Astrocyte of the hippocampus (primary cell): ENCODE measurements at regions not wholly inside any gene's neighbourhood (a gene's known extent, or its start where the extent isn't known, plus 50 kb on each side); places are given as distances from the start of the nearest gene placed in this dataset.
A peak's percentile ranks its signal among the peaks of the same experiment; 100 is the strongest.

ENCODE experiments used
- DNase-seq: peaks from one replicate; pipeline ENCODE4 v3.0.0; 2011; ENCODE audit warnings: low read depth, low spot score

- no peak for DNase-seq
Measured at GRCh38 chr4:180860089-180860720, 1383.0 kb upstream of the TENM3 start.

DNA sequence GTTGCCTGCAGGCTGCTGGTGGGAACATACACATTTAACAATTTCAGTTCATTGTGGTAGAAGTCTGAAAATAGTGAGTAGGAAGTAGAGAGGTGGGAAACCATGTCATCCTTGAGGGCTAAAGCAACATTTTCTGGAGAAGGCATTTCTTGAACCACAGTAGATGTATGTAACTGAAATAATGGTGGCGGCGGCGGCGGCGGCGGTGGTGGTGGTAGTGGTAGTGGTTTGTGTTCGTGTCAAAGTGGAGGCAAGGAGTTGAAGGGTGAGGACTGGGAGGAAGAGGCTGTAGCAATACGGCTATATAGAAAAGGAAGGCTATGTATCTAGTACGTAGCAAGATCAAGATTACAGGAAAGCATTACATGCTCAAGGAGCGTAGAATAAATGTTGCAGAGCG lies 1381.6 kb upstream of the TENM3 start:
- no peak for DNase-seq

DNA sequence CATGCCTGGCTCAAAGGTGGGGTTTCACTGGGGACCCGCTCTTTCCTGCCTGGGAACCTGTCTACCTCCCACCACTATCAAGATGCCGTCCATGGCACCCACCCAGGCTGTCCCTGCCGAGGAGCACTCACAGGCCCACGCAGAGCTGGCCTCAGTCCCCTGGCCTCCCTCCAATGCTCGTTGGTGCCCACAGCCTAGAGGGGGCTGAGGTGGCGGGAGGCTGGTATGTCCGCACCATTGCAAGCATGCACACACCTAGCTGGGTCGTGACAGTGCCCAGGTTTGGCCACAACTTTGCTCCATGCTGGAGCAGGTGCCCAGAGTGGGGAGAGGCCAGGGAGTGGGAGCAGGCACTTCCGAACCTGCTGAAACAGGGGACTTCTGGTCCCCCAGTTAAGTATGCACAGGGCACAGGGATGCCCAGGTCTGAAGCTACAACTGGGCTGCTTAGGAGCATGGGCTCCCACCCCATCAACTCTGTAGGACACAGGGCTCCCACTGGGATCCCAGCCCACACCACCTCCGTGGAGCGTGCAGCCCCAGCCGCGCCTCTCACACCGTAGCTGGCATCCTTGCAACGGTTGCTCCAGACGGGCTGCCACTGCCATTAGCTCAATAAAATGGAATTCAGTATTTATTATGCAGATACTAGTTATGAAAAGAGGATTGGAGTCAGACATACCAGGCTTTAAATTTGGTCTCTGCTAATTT lies 1376.1 kb upstream of the TENM3 start:
- DNase-seq, result no peak

- no peak for DNase-seq
Measured at GRCh38 chr4:180870623-180871022, 1372.6 kb upstream of the TENM3 start.

GRCh38 chr4:180898305-180898704 lies 1344.9 kb upstream of the TENM3 start:
- DNase-seq, result peak; percentile 9

DNA sequence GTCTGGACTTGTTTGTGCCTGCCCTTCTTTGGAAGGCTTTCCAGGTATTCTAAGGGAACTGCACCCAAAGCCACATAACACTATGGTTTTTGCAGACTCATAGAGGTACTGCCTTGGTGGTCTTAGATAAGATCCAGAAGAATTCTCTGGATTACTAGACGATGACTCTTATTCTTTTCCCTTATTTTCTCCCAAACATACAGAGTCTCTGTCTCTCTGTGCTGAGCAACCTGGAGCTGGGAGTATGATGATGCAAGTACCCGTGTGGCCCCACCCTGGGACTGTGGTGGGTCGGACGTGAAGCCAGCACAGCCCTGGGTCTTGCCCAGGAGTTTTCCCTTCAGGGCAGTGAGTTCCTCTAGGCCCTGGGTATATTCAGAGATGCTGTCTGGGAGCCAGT lies 1342.4 kb upstream of the TENM3 start:
- no peak for DNase-seq

- DNase-seq, result no peak
Measured at GRCh38 chr4:180909279-180909678, 1333.9 kb upstream of the TENM3 start.

- peak; percentile 71 for DNase-seq
Measured at GRCh38 chr4:180913750-180914149, 1329.5 kb upstream of the TENM3 start.

DNA sequence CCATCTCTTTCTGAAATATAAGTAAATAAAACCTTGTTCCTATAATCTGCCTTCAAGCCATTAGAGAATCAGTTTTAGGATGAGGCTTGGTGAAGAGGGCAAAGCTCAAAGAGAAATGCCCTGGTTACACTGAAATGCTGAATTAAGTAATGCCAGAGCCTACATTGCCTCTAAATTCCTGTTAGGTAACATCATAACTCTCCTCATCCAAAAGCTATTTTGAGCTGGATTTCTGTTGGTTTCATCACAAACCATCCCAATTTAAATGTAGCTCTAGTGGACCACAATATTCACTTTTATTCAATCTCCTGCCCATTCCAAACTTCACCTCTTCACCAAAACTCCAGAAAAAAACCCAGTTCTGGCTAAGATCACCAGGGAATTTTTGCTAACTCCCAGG lies 1319.7 kb upstream of the TENM3 start:
- DNase-seq, result peak; percentile 70

DNA sequence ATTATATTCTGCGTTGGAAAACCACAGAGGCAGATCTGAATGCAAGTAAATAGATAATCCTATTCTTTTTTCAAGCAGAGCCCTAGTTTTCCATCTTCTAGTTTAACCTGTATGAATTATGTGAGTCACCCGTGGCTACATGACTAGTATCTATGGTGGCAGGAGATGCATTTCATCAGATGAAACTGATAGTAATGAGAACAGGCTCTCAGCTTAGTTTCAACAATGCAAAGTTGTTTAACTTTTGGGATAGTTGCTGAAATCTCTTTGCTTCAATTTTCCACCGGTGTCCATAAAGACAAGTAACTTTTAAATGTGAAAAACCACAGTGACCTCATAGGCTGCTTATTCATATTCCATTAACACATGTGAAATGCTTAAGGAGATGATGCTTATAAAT lies 1317.4 kb upstream of the TENM3 start:
- DNase-seq, result no peak

- DNase-seq, result no peak
Measured at GRCh38 chr4:180926277-180926676, 1316.9 kb upstream of the TENM3 start.

DNA sequence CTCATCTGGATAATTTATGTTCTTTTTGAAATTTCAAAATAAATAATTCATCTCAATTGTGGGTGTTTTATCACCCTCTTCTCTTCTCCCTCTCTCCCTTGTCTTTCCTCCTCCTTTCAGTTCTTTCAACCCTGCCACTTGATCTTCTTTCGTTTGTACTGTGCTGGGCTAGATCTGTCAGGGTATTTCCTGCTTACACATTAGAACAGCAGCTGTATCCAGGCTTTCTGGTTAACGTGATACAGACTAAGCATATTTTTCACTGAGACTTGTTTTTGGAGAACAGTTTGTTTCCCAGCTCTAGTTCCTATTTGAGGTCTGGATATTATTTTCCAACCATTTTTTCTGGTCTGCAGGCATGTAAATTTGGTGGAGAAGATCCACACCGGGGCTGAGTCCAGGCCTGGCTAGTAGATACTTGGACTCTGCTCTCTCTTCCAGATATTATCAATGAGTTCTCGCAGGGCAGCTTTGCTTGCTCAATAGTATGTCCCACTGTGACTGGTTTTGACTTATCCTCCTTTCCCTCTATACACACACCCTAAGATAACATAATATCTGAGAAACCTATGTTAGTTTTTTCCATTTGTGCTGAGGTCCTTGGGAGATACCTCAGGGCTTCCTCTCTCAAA lies 1310.7 kb upstream of the TENM3 start:
- no peak for DNase-seq

DNA sequence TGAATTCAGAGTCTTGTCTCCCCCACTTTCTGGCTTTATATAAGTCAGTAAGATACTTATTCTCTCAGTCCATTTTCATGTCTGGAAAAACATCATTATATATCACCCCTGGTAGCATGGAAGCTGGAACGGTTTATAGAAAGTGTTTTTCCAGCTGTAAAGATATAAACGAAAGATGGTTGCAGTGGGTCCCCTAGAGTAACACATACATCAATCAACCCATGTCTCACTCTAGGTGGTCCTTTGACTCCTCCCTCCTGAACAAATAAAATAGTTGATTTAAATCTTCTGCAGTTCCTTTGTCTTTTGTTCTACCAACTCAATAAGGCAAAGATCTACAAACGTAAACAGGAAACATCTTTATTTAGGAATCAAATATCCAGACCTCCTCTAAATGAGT lies 1306.1 kb upstream of the TENM3 start:
- DNase-seq, result no peak

DNA sequence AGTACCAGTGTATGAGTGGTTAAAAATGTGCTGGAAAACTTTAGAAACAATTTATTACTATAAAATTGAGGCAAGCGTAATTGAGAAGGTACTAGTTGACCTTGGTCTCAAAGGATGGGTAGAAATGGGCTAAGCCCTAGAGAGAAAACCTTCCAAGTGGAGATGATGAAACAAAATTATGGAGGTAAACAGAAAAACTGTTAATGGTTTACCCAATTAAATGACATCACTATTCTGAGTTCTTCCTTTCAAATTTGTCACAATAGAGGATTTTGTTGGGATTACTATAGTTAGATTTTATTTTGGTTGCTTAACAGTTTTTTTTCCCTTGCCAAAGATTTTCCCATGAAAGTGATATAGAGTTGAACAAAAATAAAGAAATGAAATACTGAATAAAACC lies 1302.5 kb upstream of the TENM3 start:
- no peak for DNase-seq

DNA sequence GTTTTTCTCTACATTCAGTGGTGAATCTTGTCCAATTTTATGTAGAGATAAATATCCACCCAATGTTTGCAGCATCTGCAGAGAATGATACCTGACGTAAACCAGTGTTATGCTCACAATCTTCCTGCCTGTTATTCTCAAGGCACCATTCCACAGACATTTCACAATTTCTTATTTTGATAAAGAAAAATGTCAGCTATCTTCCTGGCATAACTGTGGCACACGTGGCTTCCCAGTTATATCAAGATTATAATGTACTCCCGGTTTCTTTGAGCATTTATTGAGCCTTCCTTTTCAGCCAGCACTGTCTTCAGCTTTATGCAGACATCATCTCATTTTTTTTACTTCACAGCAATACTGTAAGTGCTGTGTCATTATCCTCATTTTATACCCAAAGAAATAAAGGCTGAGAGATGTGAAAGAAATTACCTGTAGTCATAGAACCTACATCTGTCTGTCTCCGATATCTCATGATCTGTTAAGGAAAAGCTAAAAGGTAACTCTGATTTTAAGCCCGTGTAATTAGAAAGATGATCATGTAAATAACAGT lies 1300.8 kb upstream of the TENM3 start:
- no peak for DNase-seq

DNA sequence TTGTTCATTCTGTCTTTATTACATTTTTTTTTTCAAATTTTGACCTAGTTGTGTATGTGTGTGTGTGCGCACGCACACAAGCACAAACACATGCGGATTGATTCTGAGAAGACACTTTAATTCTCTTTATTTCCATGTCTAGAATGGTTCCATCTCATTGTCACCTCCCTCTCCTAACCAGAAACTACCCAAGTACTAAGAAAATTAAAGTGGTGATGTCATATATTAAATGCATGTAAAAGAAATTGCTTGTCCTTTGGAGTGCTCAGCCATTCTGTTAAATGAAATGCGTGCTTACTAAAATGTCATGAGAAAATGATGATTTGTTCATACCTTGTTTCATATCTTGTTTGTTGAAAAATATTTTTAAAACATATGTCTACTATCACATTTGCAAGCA lies 1297.0 kb upstream of the TENM3 start:
- DNase-seq, result no peak

DNA sequence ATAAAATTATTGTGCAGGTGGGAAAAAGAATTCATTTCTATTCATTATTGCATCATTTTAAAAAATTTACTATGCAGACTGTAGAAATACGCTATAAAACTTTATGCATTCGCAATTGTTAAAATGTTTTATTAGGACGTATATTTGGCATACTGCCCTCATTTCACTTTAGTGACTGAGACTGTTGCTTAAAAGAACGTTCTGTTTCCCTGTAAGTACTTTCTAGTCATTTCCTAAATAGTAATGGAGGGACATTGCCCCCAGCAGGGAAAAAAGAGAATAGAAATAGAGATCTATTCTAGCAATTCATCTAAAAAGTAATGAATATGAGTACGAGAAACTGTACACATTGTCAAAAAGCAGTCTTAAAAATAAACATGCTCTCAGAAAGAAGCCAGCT lies 1295.8 kb upstream of the TENM3 start:
- peak; percentile 31 for DNase-seq

- peak; percentile 5 for DNase-seq
Measured at GRCh38 chr4:180949424-180950213, 1293.6 kb upstream of the TENM3 start.

GRCh38 chr4:180950377-180950776 lies 1292.8 kb upstream of the TENM3 start:
- DNase-seq, result no peak

GRCh38 chr4:180951312-180951711 lies 1291.9 kb upstream of the TENM3 start:
- no peak for DNase-seq

- DNase-seq, result no peak
Measured at GRCh38 chr4:180953572-180953971, 1289.6 kb upstream of the TENM3 start.
